IMR-90 (cell line): ENCODE measurements at regions not wholly inside any gene's neighbourhood (a gene's known extent, or its start where the extent isn't known, plus 50 kb on each side); places are given as distances from the start of the nearest gene placed in this dataset.

Source experiments
- RAD21 ChIP-seq: IDR thresholded peaks from 2 replicates; pipeline ENCODE4 v1.6.1; 2012; ENCODE audit warnings: low read length, improper control_type of control experiment
- TF ChIP-seq, protein P1 (sequence below): conservative IDR thresholded peaks from 2 replicates; pipeline ENCODE4 v1.5.1; 2012; ENCODE audit warnings: mild to moderate bottlenecking, low read depth, low read length, improper control_type of control experiment
- TF ChIP-seq, protein P2 (sequence below): fragments of 150-350 bp; IDR thresholded peaks from 2 replicates; pipeline ENCODE4 v1.6.1; 2016; ENCODE audit warnings: low read depth, mild to moderate bottlenecking, low read length, moderate library complexity, borderline replicate concordance
- TF ChIP-seq, protein P3 (sequence below): fragments of 150-350 bp; IDR thresholded peaks from 2 replicates; pipeline ENCODE4 v1.6.1; 2017; ENCODE audit warnings: mild to moderate bottlenecking, antibody characterized with exemption, low read length, low read depth

DNA sequence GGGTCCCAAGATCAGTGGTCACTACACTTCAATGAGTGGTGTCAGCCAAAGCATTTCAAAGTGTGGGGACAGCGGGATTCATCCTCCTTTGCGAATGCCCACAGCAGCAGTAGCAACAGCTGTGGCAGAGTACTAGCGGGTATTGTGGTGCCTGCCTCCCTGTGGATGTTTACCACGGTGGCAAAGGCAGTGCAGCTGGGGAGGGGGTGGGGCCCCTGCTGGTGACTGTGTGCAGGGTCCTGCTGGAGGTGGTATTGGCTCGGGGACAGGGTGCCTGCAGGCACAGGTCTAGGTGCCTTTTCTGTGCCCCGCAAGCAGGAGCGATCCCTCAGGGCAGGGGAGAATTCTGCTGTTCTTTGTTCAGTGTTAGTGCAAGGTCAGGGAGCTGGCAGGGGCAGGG, 415.7 kb downstream of the USP25 start:
- no peak for TF ChIP-seq RAD21
- TF ChIP-seq, protein P1, sequence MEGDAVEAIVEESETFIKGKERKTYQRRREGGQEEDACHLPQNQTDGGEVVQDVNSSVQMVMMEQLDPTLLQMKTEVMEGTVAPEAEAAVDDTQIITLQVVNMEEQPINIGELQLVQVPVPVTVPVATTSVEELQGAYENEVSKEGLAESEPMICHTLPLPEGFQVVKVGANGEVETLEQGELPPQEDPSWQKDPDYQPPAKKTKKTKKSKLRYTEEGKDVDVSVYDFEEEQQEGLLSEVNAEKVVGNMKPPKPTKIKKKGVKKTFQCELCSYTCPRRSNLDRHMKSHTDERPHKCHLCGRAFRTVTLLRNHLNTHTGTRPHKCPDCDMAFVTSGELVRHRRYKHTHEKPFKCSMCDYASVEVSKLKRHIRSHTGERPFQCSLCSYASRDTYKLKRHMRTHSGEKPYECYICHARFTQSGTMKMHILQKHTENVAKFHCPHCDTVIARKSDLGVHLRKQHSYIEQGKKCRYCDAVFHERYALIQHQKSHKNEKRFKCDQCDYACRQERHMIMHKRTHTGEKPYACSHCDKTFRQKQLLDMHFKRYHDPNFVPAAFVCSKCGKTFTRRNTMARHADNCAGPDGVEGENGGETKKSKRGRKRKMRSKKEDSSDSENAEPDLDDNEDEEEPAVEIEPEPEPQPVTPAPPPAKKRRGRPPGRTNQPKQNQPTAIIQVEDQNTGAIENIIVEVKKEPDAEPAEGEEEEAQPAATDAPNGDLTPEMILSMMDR: no peak
- TF ChIP-seq, protein P2, sequence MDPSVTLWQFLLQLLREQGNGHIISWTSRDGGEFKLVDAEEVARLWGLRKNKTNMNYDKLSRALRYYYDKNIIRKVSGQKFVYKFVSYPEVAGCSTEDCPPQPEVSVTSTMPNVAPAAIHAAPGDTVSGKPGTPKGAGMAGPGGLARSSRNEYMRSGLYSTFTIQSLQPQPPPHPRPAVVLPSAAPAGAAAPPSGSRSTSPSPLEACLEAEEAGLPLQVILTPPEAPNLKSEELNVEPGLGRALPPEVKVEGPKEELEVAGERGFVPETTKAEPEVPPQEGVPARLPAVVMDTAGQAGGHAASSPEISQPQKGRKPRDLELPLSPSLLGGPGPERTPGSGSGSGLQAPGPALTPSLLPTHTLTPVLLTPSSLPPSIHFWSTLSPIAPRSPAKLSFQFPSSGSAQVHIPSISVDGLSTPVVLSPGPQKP: no peak
- TF ChIP-seq, protein P3, sequence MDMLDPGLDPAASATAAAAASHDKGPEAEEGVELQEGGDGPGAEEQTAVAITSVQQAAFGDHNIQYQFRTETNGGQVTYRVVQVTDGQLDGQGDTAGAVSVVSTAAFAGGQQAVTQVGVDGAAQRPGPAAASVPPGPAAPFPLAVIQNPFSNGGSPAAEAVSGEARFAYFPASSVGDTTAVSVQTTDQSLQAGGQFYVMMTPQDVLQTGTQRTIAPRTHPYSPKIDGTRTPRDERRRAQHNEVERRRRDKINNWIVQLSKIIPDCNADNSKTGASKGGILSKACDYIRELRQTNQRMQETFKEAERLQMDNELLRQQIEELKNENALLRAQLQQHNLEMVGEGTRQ: no peak
